ENCODE measurements at regions not wholly inside any gene's neighbourhood (a gene's known extent, or its start where the extent isn't known, plus 50 kb on each side); places are given as distances from the start of the nearest gene placed in this dataset.
A peak's percentile ranks its signal among the peaks of the same experiment; 100 is the strongest.
"Not testable (repeated sequence)": the region's sequence is repeated elsewhere in the genome, so short reads cannot be mapped to it uniquely, and the experiment has no call there.

- no peaks in the 10 kb centered on the region for H3K9me3 Mint-ChIP-seq (ENCODE audit: unreplicated experiment)
- no peaks in the 10 kb centered on the region for H3K36me3 Mint-ChIP-seq (ENCODE audit: insufficient read depth, unreplicated experiment)
- H3K4me1 Mint-ChIP-seq (ENCODE audit: insufficient read depth, unreplicated experiment), result no peaks in the 10 kb centered on the region
- peaks cover 88% of the 10 kb centered on the region for H3K27me3 Mint-ChIP-seq (ENCODE audit: insufficient read depth, unreplicated experiment)
- H3K4me3 Mint-ChIP-seq (ENCODE audit: unreplicated experiment), result no peak overlapping the region
- BruUV-seq (replicated peaks), result no TSS peak
- no peak for TF ChIP-seq CTCF (IDR thresholded peaks at IDR 0.05; ENCODE audit: unreplicated experiment)
- intact Hi-C loops (cut with micrococcal nuclease), result no loop called here
- CTCF ChIA-PET, result interaction anchor here (0.7 kb wide), 1 partner anchor 822 kb away, joined by 3 read pairs; no protein-coding TSS in a partner anchor
- no peak for DNase-seq (ENCODE audit: unreplicated experiment)
- H3K27ac Mint-ChIP-seq (ENCODE audit: low read depth, unreplicated experiment), result no peak overlapping the region
- POLR2A ChIA-PET, result no interaction called here
Observed at GRCh38 chr12:4189721-4190120, 83.8 kb upstream of the CCND2 start.

- peaks cover 88% of the 10 kb centered on the region for H3K27me3 Mint-ChIP-seq (ENCODE audit: insufficient read depth, unreplicated experiment)
- no peak overlapping the region for H3K27ac Mint-ChIP-seq (ENCODE audit: low read depth, unreplicated experiment)
- H3K36me3 Mint-ChIP-seq (ENCODE audit: insufficient read depth, unreplicated experiment), result no peaks in the 10 kb centered on the region
- no peak for TF ChIP-seq CTCF (IDR thresholded peaks at IDR 0.05; ENCODE audit: unreplicated experiment)
- no peak overlapping the region for H3K4me3 Mint-ChIP-seq (ENCODE audit: unreplicated experiment)
- no peaks in the 10 kb centered on the region for H3K4me1 Mint-ChIP-seq (ENCODE audit: insufficient read depth, unreplicated experiment)
- ChIA-PET POLR2A (interaction anchor here (0.9 to 1.1 kb wide), 2 partner anchors 10 kb away, joined by 3 read pairs; no protein-coding TSS in a partner anchor), CTCF (interaction anchor here (0.6 kb wide), 1 partner anchor 89 kb away, joined by 3 read pairs; no protein-coding TSS in a partner anchor)
- no TSS peak for BruUV-seq (replicated peaks)
- intact Hi-C loops (cut with micrococcal nuclease), result no loop called here
- no peak for DNase-seq (ENCODE audit: unreplicated experiment)
- no peaks in the 10 kb centered on the region for H3K9me3 Mint-ChIP-seq (ENCODE audit: unreplicated experiment)
Observed at GRCh38 chr12:4187916-4188315, 85.6 kb upstream of the CCND2 start.

GRCh38 chr12:4187315-4187714 is 86.2 kb upstream of the CCND2 start:
- H3K27ac Mint-ChIP-seq (ENCODE audit: low read depth, unreplicated experiment); DNase-seq (ENCODE audit: unreplicated experiment); intact Hi-C loops (cut with micrococcal nuclease); H3K36me3 Mint-ChIP-seq (ENCODE audit: insufficient read depth, unreplicated experiment); H3K4me3 Mint-ChIP-seq (ENCODE audit: unreplicated experiment); BruUV-seq (replicated peaks); H3K9me3 Mint-ChIP-seq (ENCODE audit: unreplicated experiment); H3K4me1 Mint-ChIP-seq (ENCODE audit: insufficient read depth, unreplicated experiment): not testable (repeated sequence)
- POLR2A ChIA-PET, result interaction anchor here (0.9 to 1.1 kb wide), 2 partner anchors 10 kb away, joined by 3 read pairs; no protein-coding TSS in a partner anchor
- CTCF ChIA-PET, result interaction anchor here (0.6 kb wide), 2 partner anchors 90 to 144 kb away, joined by 3 read pairs; no protein-coding TSS in a partner anchor
- H3K27me3 Mint-ChIP-seq (ENCODE audit: insufficient read depth, unreplicated experiment), result peaks cover 88% of the 10 kb centered on the region

- H3K36me3 Mint-ChIP-seq (ENCODE audit: insufficient read depth, unreplicated experiment), result no peaks in the 10 kb centered on the region
- TF ChIP-seq CTCF (IDR thresholded peaks at IDR 0.05; ENCODE audit: unreplicated experiment), result no peak
- DNase-seq (ENCODE audit: unreplicated experiment), result peak; percentile 6
- no TSS peak for BruUV-seq (replicated peaks)
- H3K9me3 Mint-ChIP-seq (ENCODE audit: unreplicated experiment), result no peaks in the 10 kb centered on the region
- H3K27ac Mint-ChIP-seq (ENCODE audit: low read depth, unreplicated experiment), result no peak overlapping the region
- POLR2A ChIA-PET, result no interaction called here
- CTCF ChIA-PET, result interaction anchor here (0.6 kb wide), 2 partner anchors 98 to 182 kb away, joined by 4 read pairs; no protein-coding TSS in a partner anchor
- peaks cover 35% of the 10 kb centered on the region for H3K27me3 Mint-ChIP-seq (ENCODE audit: insufficient read depth, unreplicated experiment)
- intact Hi-C loops (cut with micrococcal nuclease), result no loop called here
- no peaks in the 10 kb centered on the region for H3K4me1 Mint-ChIP-seq (ENCODE audit: insufficient read depth, unreplicated experiment)
- no peak overlapping the region for H3K4me3 Mint-ChIP-seq (ENCODE audit: unreplicated experiment)
Observed at GRCh38 chr12:4178424-4179170, 95.0 kb upstream of the CCND2 start.

Data from MCF 10A (cell line).